HG02852 (cell line): ENCODE measurements at regions not wholly inside any gene's neighbourhood (a gene's known extent, or its start where the extent isn't known, plus 50 kb on each side); places are given as distances from the start of the nearest gene placed in this dataset.

Source experiments
- ATAC-seq: cut with Tn5 transposase; IDR thresholded peaks from one replicate; pipeline ENCODE4 v1.9.1; 2021; ENCODE audit warnings: mild to moderate bottlenecking, moderate library complexity; ENCODE audit not compliant: unreplicated experiment

DNA sequence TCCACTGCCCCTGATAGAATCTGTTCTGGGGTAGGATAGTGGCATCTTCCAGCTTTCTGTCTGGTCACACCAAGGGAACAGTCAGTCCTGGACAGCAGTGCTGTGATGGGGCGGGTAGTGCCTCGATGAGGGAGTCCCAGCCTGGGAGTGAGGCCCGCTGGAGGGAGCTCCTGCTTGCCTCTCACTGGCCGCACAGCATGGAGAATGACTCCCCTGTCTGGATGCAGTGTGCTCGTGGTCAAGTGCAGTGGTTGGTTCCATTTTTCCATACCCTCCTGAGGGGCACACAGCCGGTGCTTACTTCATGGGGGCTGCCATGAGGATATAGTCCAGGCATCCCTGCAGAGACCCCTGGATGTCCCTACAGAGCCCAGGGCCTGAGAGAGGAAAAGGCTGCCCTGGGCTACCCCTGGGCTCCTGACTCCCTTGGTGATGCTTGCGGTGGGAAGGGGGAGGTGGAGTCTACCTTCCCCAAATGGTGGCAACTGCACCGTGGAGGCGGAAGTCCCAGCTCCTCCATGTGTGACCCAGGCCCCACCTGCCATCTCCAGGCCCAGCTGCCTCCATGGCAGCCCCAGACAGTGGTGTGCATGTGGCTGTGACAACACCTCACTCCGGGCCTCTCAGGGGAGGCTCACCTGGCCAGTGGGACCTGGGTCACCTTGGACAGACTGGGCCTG lies 212.5 kb downstream of the GLI2 start:
- ATAC-seq: no peak

DNA sequence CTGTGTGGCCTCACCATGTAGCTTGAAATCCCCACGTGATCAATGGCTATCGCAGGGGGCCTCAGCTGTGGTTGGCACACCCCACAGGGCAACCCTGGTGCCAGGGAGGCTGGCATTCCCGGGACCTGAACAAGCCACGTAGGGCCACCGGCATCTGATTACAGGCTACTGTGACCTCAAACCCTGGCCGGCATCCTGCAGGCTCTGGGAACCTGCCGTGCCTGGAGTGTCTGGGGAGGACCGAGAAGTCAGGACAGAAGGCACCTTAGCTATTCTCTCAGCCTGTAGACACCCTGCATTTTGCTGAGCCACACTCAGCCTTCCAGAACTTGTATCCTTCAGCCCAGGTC lies 213.0 kb downstream of the GLI2 start:
- no peak for ATAC-seq

DNA sequence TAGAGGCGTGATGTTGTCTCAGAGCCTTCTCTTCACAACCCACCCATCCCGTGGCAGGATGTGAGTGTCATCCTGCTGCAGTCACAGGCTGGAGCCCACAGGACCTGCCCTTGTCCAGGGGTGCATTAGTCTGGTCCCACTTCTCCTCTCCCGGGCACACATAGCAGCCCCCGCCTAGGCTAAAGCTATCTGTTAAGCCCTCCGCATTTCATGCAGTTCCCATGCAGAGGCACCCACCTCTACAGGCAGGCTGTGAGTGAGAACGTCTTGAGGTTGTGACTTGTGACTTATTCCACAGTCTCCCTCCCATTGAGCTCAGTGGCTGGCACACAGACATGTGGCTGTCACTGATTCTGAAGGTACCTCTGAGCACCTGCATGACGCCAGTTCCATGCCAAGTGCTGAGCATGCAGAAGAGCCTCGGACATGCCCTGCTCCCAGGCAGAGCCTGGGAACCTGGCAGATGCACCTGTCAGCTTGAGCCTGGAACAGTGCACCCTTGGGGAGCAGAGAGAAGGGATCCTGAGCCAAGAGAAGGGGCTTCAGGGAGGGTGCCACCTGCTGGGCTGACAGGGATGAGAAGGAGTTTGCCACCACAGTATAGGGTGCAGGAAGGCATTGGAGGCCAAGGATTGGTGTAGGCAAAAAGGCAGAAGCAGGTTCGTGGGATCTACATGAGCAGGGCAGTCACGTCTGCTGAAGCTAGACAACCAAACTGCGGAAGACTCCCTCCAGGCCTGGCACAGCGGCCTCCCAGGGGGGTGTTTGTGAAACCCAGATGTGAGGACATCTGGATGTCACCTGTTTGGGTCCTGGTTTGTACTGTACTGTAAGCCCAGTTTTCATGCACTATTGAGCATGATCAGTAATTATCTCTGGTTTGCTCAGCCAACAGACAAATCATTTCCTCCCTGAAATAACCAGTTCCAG lies 213.6 kb downstream of the GLI2 start:
- ATAC-seq: no peak

DNA sequence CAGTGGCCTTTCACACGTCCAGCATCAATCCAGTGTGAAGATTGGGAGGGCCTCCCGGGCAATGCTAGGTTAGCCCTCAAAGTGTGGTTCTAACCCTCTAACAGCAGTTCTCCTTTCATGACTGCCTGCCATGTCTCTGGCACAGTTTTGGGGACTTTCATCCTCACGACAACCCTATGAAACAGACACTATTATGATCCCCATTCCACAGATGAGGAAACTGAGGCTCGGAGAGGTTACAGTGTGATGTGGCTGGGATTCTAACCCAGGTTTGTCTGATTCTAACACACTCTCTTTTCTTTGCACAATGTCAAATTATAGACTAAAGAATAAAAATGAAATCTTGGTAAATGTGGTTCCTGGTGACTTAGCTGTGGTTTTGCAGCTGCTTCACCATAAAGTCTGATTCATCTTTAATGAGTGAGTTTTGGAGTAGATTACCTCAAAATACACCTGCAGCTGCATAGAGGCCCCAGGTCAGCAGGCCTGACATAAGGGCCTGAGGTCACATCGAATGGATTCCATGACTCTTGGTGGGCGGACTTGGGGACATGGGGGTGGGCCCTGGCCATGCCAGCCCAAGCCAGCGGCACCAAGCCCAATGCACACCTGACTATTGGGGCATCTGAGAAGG lies 214.4 kb downstream of the GLI2 start:
- no peak for ATAC-seq

GRCh38 chr2:120951693-120952092 lies 216.0 kb downstream of the GLI2 start:
- no peak for ATAC-seq

DNA sequence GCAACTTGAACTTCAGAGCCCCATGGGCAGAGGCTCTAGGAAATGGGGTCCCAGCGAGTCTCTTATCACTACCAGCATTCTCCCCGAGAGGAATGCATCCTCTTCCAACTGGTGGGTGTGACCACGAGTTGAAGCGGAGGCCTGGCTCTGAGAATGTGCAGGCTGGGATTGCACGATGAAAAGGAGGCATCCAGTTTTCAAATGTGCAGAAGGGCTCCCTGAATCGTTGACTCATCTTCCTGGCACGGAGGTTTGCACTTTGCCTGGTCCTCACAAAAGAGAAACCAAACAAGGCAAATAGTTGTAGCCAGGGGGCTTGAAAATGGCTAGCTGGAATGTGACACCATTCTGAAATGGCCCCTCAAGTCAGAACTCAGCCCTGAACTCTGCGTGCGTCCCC lies 216.7 kb downstream of the GLI2 start:
- ATAC-seq: no peak

DNA sequence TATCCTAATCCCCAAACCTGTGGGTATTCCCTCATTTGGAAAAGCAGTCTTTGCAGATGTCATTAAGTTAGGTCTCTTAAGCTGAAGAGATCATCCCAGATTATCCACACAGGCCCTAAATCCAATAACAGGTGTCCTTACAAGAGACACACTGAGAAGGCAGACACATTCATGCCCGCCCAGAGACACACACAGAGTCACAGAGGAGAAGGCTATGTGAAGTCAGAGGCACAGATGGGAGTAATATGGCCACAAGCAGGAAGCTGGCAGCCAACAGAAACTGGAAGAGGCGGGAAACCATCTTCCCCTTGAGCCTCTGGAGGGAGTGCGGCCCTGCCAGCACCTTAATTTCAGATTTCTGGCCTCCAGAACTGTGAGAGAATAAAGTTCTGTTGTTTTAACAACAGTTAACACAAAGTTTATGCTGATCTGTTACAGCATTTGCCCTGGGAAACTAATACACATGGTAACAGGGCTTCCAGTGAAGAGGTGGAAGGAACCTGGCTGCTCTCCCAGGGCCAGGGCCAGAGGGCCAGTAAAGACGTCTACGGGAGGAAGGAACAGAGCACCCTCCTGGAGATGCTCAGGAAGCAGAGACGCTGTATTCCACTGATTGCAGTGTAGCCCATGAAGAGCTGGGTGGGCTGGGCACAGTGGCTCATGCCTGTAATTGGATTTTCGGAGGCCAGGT lies 217.5 kb downstream of the GLI2 start:
- no peak for ATAC-seq

- ATAC-seq: no peak
Measured at GRCh38 chr2:120953843-120954584, 218.3 kb downstream of the GLI2 start.

DNA sequence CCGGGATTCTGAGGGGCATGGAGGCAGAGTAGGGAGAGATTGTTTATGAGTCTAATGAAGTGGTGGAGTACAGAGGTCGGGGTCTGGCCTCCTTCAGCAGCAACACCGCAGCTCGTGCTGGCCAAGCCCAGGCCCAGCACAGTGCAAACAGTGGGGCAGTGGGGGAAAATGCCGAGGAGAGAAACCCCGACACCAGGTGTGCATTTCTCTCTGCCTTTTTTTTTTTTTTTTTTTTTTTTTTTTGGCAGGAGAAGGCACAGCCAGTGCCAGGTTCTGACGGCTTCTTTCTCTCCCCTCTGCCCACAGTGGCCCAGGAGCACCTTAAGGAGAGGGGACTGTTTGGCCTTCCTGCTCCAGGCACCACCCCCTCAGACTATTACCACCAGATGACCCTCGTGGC lies 219.3 kb downstream of the GLI2 start:
- no peak for ATAC-seq

- no peak for ATAC-seq
Measured at GRCh38 chr2:120955427-120955826, 219.8 kb downstream of the GLI2 start.

GRCh38 chr2:120956486-120957156 lies 221.0 kb downstream of the GLI2 start:
- ATAC-seq: no peak

- ATAC-seq: no peak
Measured at GRCh38 chr2:120957905-120958304, 222.2 kb downstream of the GLI2 start.

DNA sequence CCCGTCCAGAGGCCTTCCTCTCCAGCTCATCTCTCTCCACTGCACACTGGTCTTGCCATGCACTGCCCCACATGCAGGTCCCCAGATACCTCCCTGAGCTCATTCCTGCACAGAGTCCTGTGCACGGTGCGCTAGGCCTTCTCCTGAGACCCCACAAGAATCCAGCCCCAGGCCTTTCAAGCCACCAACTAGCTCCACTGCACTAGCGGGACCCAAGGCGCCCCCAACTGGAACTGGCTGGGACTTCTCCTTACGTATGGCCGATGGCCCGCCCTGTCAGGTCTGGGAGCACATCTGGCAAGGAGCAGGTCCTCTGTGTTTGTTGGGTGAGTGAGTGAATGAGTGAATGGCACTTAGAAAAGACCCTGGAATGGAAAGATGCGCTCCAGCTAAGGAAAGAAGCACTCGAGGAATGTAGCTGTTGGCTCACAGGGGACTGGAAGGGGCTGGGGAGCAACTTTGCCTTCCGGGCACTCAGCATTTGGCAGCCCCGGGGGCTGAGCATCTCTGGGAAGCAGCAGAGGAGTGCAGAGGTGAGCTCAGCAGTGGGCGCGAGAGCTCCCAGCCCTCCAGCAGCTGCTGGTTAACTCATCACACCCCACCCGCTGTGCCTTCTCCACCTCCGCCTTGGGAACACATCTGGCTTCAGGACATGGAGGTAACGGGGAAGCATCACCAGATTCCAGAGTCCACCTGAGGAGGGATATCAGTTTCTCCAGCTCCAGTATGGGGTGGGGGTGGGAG lies 223.1 kb downstream of the GLI2 start:
- ATAC-seq: no peak

DNA sequence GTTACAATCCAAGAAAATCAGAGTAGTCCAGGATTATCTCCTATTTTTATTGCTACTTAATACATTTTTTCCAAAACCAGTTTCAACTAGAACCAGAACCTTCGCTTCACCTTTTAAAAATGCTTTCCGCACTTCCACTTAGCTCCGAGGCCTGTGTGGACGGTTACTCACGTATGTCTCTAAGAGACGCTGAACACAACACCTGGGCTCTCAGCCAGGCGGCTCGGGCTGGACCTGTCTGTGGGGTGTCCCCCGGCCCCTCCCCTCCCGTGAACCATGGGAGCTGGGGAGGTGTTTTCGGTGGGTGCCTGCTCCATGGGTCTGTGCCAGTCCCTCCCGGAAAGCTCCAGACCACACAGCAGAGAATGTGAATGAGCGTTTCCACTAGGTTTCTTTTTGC lies 223.8 kb downstream of the GLI2 start:
- no peak for ATAC-seq

- ATAC-seq: no peak
Measured at GRCh38 chr2:120960770-120961366, 225.2 kb downstream of the GLI2 start.

DNA sequence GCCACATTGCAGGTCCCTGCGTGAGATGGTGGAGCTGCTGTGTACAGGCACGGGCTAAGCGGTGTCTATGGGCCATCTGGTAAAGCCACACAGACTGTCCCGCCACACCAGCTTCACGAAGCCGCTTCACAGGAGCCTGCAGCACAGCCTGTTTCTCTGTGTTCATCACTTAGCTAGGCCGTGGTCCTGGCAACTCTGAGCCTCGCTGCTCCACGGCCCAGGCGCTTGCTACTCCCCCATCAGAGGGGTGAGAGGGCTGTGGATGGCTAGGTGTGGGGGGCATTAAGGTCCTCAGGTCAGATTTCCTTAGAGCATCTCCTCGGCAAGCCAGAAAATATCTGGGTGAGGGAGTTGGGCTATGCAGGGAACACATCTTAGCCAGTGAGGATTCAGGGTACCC lies 225.7 kb downstream of the GLI2 start:
- ATAC-seq: no peak

GRCh38 chr2:120963997-120964705 lies 228.5 kb downstream of the GLI2 start:
- no peak for ATAC-seq

DNA sequence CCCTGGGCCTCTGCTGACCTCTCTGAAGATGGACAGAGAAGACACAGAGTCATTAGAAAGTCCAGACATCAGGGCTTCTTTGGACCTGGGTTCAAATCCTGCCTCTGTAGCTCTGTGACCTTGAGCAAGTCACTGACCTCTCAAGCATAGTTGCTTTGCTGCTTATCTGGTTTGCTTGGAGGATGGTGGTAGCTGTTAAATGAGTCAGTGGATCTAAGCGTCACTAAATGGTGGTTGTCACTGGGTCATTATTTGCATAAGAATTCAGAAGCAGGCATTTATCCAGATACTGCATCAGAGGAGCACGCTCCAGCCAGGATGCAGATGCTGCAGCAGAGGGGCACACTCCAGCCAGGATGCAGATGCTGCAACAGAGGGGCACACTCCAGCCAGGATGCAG lies 229.2 kb downstream of the GLI2 start:
- no peak for ATAC-seq
